GM23338 (cell line): ENCODE measurements at regions not wholly inside any gene's neighbourhood (a gene's known extent, or its start where the extent isn't known, plus 50 kb on each side); places are given as distances from the start of the nearest gene placed in this dataset.

Experiments used
- CREB1 ChIP-seq: fragments of 250-450 bp; sonication (Bioruptor Pico); IDR thresholded peaks from 2 replicates; pipeline ENCODE4 v1.5.0; 2020; ENCODE audit warnings: low read depth, mild to moderate bottlenecking, moderate library complexity
- EZH2phosphoT487 ChIP-seq: fragments of 200-600 bp; sonication (generic); IDR thresholded peaks from one replicate; pipeline ENCODE4 v1.8.1; 2018; ENCODE audit warnings: antibody characterized with exemption; ENCODE audit not compliant: unreplicated experiment
- POLR2AphosphoS5 ChIP-seq: IDR thresholded peaks from 2 replicates; pipeline ENCODE4 v1.6.1; 2016; ENCODE audit warnings: antibody characterized with exemption, low read depth
- STAT1 ChIP-seq: IDR thresholded peaks from one replicate; pipeline ENCODE4 v1.6.1; 2016; ENCODE audit warnings: antibody characterized with exemption; ENCODE audit not compliant: unreplicated experiment
- TF ChIP-seq, protein P1 (sequence below), 2 experiments: fragments of 200-600 bp in 1 of 2; sonication (generic) in 1 of 2; conservative IDR thresholded peaks; 2 replicates each; pipeline versions ENCODE4 v1.5.1 to v1.6.1; 2016 to 2017; ENCODE audit warnings: antibody characterized with exemption in 2 of 2, low read depth in 2 of 2, mild to moderate bottlenecking in 2 of 2, moderate library complexity in 1 of 2

DNA sequence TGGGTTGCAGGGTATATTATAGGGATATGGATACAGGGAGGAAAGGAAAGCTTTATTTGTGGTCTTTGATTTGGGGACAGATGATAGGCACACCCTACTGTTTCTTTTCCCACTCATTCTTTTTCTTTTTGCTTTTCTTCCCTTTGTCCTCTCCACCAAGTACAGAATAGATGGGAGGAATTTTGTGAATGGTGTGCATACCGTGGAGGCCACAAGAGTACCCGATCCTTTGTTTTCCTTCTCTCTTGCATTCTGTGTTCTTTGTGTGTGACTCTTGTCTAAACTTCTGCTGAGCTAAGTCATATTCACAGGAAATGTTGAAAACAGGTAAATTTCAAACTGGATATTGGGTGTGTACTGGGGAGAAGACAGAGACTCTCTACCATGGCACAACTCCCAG lies 321.4 kb upstream of the SLC8A1 start:
- TF ChIP-seq, protein P1, sequence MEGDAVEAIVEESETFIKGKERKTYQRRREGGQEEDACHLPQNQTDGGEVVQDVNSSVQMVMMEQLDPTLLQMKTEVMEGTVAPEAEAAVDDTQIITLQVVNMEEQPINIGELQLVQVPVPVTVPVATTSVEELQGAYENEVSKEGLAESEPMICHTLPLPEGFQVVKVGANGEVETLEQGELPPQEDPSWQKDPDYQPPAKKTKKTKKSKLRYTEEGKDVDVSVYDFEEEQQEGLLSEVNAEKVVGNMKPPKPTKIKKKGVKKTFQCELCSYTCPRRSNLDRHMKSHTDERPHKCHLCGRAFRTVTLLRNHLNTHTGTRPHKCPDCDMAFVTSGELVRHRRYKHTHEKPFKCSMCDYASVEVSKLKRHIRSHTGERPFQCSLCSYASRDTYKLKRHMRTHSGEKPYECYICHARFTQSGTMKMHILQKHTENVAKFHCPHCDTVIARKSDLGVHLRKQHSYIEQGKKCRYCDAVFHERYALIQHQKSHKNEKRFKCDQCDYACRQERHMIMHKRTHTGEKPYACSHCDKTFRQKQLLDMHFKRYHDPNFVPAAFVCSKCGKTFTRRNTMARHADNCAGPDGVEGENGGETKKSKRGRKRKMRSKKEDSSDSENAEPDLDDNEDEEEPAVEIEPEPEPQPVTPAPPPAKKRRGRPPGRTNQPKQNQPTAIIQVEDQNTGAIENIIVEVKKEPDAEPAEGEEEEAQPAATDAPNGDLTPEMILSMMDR (conservative IDR thresholded peaks at IDR 0.05; ENCODE audit: low read depth in 2 of 2) = no peak
- TF ChIP-seq CREB1 (CRISPR knock-in tag) = no peak
- no peak for TF ChIP-seq POLR2AphosphoS5
- TF ChIP-seq STAT1 = no peak
- TF ChIP-seq EZH2phosphoT487 = no peak
